ENCODE measurements at regions not wholly inside any gene's neighbourhood (a gene's known extent, or its start where the extent isn't known, plus 50 kb on each side); places are given as distances from the start of the nearest gene placed in this dataset.
"Not testable (repeated sequence)": the region's sequence is repeated elsewhere in the genome, so short reads cannot be mapped to it uniquely, and the experiment has no call there.

DNA sequence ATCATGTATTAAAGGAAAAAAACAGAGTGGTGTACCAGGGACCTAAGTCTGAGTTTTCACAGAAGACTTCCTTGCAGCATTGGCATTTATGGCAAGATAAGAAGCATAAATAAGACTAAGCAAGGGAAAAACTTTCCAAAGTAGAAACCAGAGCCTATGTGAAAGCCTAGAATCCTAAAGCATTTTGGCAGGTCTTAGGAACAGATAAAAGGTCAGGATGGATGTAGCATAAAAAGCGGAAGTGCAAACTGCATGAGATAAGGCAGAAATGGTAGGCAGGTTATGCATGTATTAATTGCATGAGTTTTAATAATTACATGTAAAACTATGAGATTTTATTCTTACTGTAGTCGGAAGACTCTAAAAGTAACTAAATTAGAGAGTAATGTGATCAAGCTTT is 596.5 kb downstream of the SUCLG1 start:
- DNase-seq = no peak

DNA sequence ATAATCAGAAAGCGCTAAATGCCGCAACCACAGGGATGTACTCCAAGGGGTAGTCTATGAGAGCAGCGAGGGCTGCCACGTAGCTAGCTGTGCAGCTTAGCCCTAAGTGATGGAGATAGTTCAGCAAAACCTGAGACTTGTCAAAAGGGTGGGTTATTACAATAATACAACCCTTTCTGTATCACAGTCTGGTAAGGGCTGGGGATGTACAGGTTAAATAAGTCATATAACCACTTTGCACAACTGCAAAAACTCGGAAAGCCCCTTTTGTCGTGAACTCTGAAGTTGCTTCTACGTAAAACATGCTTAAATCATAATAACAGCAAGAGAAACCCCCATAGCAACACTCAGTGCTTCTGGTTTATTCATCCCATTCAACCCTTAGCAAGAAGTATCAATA is 598.8 kb downstream of the SUCLG1 start:
- no peak for DNase-seq

GRCh38 chr2:83859553-83859952 is 599.5 kb downstream of the SUCLG1 start:
- DNase-seq = no peak

DNA sequence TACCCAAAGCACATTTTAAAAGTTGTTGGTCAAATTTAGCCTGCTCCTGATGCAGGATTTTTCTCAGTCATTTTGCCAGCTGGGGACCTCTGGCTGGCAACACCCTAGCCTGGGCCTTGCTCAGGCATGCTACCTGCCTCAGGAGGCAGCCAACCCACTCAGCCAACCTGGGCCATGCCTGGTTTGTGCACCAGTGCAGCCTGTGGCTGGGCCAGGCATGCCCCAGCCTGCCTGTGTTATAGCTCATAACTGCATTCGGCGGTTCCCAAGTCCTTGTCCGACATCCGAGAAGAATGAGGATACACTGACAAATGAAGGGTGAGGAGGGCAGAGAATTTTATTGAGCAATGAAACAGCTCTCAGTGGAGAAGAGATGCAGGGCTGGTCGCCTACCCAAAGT is 608.0 kb downstream of the SUCLG1 start:
- DNase-seq = no peak

DNA sequence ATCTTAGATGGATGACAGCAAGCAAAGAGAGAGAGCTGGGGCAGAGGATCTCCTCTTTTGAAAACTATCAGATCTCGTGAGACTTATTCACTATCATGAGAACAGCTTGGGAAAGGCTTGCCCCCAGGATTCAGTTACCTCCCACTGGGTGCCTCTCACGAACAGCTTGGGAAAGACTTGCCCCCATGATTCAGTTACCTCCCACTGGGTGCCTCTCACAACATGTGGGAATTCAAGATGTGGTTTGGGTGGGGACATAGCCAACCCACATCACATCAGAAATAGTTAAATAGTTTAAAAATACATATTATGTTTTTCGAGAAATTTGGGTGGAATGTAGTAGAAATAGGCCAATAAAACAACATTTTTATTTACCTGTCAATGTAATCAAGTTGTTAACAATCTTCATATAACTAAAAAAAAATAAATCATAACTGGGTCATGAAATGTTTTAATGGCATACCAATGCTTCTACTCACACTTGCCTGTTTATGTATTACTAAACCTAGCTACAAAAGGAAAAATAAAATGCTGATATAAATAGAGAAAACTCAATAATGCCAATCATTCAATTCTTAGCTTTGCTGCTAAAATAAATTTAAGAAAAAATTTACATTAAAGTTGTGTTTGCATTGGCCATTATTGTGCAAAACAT is 608.9 kb downstream of the SUCLG1 start:
- DNase-seq = no peak

DNA sequence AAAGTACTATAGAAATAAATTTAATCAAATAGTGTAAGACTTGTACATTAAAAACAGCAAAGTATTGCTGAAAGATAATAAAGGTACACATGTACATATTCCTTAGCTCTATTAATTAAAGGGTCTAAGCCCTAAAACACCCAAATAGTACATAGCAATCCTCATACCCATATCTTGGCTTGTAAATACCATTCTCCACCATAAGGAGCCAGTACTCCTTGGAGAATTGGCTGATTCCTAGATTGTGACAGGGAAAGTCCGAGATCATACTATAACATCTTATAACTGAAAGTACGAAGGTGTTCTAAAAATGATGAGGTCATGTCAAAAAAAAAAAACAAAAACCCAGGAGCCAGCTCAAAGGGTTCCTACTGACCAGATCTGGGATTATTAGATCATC is 614.6 kb downstream of the SUCLG1 start:
- no peak for DNase-seq

DNA sequence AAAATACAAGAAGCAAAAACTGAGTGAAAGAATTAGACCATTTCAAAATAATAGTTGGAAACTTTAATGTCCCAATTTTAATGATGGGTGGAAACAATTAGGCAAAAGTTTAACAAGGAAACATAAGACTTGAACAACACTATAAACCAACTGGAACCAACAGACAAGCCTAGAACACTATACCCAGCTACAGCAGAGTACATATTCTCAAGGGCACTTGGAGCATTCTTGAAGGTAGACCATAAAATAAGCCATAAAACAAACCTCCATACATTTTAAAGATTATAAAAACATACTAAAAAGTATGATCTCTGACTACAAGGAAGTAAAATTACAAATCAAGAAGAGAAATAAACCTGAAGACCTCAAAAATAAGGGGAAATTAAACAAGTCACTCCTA is 616.7 kb downstream of the SUCLG1 start:
- no peak for DNase-seq

GRCh38 chr2:83837823-83838222 is 621.3 kb downstream of the SUCLG1 start:
- no peak for DNase-seq

- no peak for DNase-seq
Measured at GRCh38 chr2:83827618-83828017, 631.5 kb downstream of the SUCLG1 start.

DNA sequence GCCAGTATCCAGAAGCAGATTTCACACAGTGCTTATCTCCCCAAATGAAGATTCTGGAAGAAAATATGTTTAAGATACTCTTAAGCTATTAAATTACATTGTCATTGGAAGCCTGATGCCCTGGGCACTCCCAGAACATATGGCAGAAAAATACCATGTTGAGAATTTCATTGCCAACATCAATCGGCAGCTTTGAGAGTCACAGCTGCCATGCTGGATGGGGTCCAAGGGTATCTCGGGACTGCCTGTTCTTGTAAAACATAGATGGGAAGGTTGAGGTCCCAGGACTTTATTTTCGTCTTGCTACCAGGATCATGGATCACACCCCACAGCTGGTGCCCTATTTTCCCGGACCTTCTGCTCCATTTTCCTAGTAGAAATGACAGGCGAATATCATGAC is 632.5 kb downstream of the SUCLG1 start:
- no peak for DNase-seq

DNA sequence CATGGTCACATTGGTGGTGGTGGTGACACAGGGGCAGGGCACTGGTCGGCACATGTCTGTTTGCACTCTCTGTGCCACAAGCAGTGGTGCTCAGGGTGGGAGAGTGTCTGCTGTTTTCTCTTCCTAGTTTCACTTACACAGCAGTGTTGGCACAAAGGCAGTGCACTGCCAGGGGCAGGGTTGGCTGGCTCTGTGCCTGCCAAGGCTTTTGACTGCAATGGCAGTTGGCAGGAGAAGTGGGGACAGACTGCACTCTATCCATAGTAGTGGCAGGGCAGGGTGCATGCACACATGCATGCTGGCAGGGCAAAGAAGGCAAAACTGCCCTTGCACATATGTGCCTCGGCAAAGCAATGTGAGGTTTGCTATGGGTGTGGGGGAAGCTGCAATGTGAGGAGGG is 635.9 kb downstream of the SUCLG1 start:
- DNase-seq = no peak

DNA sequence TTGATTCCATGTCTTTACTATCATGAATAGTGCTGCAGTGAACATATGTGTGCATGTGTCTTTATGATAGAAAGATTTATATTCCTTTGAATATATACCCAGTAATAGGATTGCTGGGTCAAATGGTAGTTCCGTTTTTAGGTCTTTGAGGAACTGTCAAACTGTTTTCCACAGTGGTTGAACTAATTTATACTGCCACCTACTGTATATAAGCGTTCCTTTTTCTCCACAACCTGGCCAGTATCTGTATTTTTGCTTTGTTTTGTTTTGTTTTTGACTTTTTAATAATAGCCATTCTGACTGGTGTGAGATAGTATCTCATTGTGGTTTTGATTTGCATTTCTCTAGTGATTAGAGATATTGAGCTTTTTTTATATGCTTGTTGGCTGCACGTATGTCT is 641.6 kb downstream of the SUCLG1 start:
- no peak for DNase-seq

DNA sequence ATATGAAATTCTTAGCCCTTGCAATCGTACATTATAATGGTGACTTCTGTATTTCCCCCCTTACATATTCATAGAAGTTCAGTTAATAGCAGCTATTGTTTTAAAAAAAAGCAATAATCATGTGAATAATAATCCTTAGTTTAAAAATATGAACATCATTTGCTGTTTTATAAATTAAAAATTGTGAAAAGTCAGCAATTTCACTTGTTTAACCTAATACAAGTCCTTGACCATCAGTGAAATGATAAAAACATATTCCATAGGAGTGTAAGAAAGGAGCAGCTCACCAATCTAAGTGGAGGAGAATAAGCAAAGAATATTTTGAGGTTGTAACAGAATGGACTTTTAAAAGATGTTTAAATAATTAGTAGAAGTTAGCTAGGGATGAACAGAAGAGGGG is 650.2 kb downstream of the SUCLG1 start:
- no peak for DNase-seq

DNA sequence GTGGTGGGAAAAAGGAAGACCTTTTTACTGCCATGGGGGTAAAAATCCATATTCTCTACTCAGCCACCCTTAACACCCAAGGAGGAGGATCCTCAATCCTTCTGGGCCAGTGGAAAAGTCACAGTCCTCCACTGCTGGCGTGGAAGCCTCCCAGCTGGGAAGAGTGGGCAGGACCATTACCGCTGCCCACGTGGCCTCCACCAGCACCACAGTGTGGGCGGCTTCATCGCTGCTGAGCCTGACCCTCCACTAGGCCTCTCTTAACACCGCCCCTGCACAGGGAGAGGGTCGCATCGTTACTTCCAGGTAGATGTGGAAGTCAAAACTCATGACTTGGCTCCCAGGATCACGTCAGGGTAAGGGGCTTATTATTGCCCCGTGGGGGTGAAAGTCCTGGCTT is 656.5 kb downstream of the SUCLG1 start:
- DNase-seq = no peak

- no peak for DNase-seq
Measured at GRCh38 chr2:83795777-83796176, 663.3 kb downstream of the SUCLG1 start.

- not testable (repeated sequence) for DNase-seq
Measured at GRCh38 chr2:83790467-83790866, 668.6 kb downstream of the SUCLG1 start.

GRCh38 chr2:83789674-83790073 is 669.4 kb downstream of the SUCLG1 start:
- DNase-seq = not testable (repeated sequence)

DNA sequence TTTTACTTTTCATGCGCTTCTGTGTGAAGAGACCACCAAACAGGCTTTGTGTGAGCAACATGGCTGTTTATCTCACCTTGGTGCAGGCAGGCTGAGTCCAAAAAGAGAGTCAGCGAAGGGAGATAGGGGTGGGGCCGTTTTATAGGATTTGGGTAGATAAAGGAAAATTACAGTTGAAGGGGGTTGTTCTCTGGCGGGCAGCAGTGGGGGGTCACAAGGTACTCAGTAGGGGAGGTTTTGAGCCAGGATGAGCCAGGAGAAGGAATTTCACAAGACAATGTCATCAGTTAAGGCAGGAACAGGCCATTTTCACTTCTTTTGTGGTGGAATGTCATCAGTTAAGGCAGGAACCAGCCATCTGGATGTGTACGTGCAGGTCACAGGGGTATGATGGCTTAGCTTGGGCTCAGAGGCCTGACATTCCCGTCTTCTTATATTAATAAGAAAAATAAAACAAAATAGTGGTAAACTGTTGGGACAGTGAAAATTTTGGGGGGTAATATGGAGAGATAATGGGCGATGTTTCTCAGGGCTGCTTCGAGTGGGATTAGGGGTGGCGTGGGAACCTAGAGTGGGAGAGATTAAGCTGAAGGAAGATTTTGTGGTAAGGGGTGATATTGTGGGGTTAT is 670.0 kb downstream of the SUCLG1 start:
- DNase-seq = not testable (repeated sequence)

GRCh38 chr2:83787189-83787588 is 671.9 kb downstream of the SUCLG1 start:
- DNase-seq = no peak

DNA sequence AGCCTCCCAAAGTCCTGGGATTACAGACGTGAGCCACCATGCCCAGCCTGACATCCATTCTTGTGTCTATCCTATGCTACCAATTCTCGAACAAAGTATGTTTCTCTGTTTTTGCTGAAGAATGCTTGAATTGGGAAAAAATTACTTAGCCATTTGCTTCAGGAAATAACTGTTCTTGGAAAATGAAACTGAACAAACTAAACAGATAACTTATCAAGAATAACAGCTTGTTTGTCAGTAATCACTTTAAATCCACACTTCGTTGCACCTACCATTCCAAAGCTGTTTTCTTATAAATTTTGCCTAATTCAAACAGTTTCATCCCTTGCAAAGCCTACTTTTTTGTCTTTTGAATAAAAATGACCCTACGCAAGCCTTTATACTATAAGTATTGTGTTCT is 672.9 kb downstream of the SUCLG1 start:
- DNase-seq = no peak

DNA sequence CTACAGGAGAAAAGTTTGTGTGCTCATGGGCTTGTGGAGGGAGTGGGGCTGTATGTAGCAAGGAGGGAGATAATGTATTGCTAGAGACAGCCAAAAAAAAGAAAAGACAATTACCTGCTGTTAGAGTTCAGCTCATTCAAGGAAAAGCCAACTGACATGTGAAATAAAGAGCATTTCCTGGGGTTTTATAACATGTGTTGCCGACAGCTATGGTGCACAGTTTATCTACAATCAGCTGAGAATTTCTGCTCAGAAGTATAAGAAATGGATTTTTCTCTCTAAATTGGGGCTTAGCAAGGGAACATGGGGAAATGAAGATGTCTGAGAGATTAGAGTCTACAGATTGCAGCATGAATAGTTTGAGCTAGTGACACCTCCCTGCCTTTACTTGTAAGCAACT is 674.1 kb downstream of the SUCLG1 start:
- DNase-seq = no peak

- DNase-seq = no peak
Measured at GRCh38 chr2:83784315-83784714, 674.8 kb downstream of the SUCLG1 start.

DNA sequence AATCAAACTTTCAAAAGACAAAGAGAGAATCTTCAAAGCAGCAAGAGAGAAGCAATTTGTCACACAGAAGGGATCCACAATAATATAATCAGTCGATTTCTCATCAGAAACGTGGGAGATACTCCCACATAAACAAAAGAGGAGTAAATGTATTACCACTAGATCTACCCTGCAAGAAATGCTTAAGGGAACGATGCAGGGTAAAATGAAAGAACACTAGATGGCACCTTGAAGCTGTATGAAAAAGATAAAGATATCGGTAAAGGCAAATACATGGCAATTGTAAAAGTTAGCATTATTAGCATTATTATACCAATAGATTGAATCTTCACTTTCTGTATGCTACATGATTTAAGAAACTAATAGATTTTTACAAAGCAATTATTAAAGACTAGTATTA is 677.0 kb downstream of the SUCLG1 start:
- DNase-seq = no peak

DNA sequence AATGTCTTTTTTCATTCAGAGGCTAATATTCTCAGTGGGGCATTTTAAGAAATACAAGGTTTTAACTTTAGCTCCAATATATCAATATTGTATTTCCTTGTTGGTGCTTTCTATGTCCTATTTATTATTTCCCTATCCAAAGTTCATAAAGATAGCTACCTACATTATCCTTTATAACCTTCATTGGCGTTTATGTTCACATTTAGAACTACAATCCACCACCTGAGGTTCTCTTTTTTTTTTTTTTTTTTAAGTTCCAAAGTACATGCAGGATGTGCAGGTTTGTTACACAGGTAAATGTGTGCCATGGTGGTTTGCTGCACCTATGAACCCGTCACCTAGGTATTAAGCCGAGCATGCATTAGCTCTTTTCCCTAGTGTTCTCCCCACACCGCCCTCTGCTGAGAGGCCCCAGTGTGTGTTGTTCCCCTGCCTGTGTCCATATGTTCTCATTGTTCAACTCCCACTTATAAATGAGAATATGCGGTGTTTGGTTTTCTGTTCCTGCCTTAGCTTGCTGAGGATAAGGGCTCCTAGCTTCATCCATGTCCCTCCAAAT is 694.6 kb downstream of the SUCLG1 start:
- DNase-seq = no peak

GRCh38 chr2:83757329-83757728 is 701.8 kb downstream of the SUCLG1 start:
- no peak for DNase-seq

Data from effector CD4-positive, alpha-beta T cell (primary cell).